ENCODE measurements at regions not wholly inside any gene's neighbourhood (a gene's known extent, or its start where the extent isn't known, plus 50 kb on each side); places are given as distances from the start of the nearest gene placed in this dataset.

GRCh38 chr11:98828986-98829708 is 191.6 kb upstream of the CNTN5 start:
- Histone ChIP-seq H3K9me3 (replicated peaks; ENCODE audit: control insufficient read depth, insufficient read depth, low read length) (no peaks in the 10 kb centered on the region), H3K79me2 (ENCODE audit: control insufficient read depth, insufficient read depth, low read length) (no peaks in the 10 kb centered on the region), H3K4me3 (replicated peaks in 1 of 3; ENCODE audit: insufficient read depth in 1 of 3, low read depth in 1 of 3, low read length in 3 of 3) (no peak overlapping the region), H3K36me3 (ENCODE audit: control insufficient read depth in 2 of 2, extremely low read depth in 1 of 2, insufficient read depth in 2 of 2, low read length in 2 of 2) (no peaks in the 10 kb centered on the region), H3K9ac (replicated peaks; ENCODE audit: extremely low read depth, insufficient read depth, low read length) (no peak overlapping the region), H3K9me1 (replicated peaks; ENCODE audit: control insufficient read depth, extremely low read depth, insufficient read depth, low read length) (no peaks in the 10 kb centered on the region), H3K4me2 (ENCODE audit: insufficient read depth, low read length) (no peak overlapping the region), H4K20me1 (replicated peaks; ENCODE audit: control insufficient read depth, extremely low read depth, insufficient read depth, low read length) (no peaks in the 10 kb centered on the region), H3K4me1 (ENCODE audit: control insufficient read depth, extremely low read depth, insufficient read depth, low read length) (no peaks in the 10 kb centered on the region), H3K27ac (ENCODE audit: insufficient read depth, low read depth, low read length) (no peak overlapping the region), H3K27me3 (ENCODE audit: control insufficient read depth in 2 of 2, insufficient read depth in 2 of 2, low read length in 2 of 2) (no peaks in the 10 kb centered on the region), H2AFZ (ENCODE audit: low read depth, low read length) (no peak overlapping the region)
- TF ChIP-seq POLR2AphosphoS5 (IDR thresholded peaks at IDR 0.05; ENCODE audit: insufficient read depth, low read depth, low read length) = no peak
- TF ChIP-seq MAX (IDR thresholded peaks at IDR 0.05; ENCODE audit: insufficient read depth, insufficient read length) = no peak
- TF ChIP-seq MYC (IDR thresholded peaks at IDR 0.05; ENCODE audit: low read depth, low read length) = no peak
- TF ChIP-seq EZH2 (IDR thresholded peaks at IDR 0.05; ENCODE audit: borderline replicate concordance, low read depth, low read length, severe bottlenecking) = no peak
- TF ChIP-seq POLR2A (IDR thresholded peaks at IDR 0.05; ENCODE audit: low read depth, low read length) = no peak
- TF ChIP-seq FOS (IDR thresholded peaks at IDR 0.05; ENCODE audit: borderline replicate concordance, insufficient read depth, low read length) = no peak
- no peak for TF ChIP-seq JUN (IDR thresholded peaks at IDR 0.05; ENCODE audit: borderline replicate concordance, insufficient read depth, insufficient read length, low read depth)
- TF ChIP-seq CTCF (IDR thresholded peaks at IDR 0.05; ENCODE audit: extremely low read depth in 1 of 2, insufficient read depth in 1 of 2, low read depth in 1 of 2, low read length in 2 of 2) = no peak
- TF ChIP-seq GATA2 (IDR thresholded peaks at IDR 0.05; ENCODE audit: insufficient read depth, insufficient read length, low read depth, low read length) = no peak
- POLR2A ChIA-PET = no interaction called here
- no peak for DNase-seq (ENCODE audit: low read depth, low spot score)
- FAIRE-seq = no peak
- BruUV-seq (replicated peaks) = no TSS peak
- CTCF ChIA-PET = no interaction called here
- dilution Hi-C loops (cut with MboI; ENCODE audit: extremely low pct_ligation_motif_present, low sequenced_read_pairs) (no loop called here), intact Hi-C loops (cut with micrococcal nuclease) (no loop called here)

Data from endothelial cell of umbilical vein (primary cell).